H1 (cell line): ENCODE measurements at regions not wholly inside any gene's neighbourhood (a gene's known extent, or its start where the extent isn't known, plus 50 kb on each side); places are given as distances from the start of the nearest gene placed in this dataset.
"Not testable (repeated sequence)": the region's sequence is repeated elsewhere in the genome, so short reads cannot be mapped to it uniquely, and the experiment has no call there.

ENCODE experiments used
- CTCF ChIA-PET: fragments of 300-600 bp; sonication (Branson Sonifier 250); formaldehyde crosslinking; loops from one replicate; lab custom pipeline; 2021; ENCODE audit not compliant: partially characterized antibody; lab: Charles Lee
- POLR2A ChIA-PET: fragments of 300-600 bp; sonication (Branson Sonifier 250); formaldehyde crosslinking; loops from one replicate; lab custom pipeline; 2021; ENCODE audit warnings: inconsistent platforms; ENCODE audit not compliant: partially characterized antibody; lab: Charles Lee
- DNase-seq, 2 experiments: peaks; one replicate each; pipeline versions ENCODE4 v3.0.0 to v3.0.0-alpha.2; 2010 to 2022; ENCODE audit warnings: low spot score in 2 of 2, low read depth in 1 of 2, mixed read lengths in 1 of 2
- FAIRE-seq: peaks from 2 replicates; lab custom pipeline; 2011; peaks lifted over from hg19 to GRCh38; lab: Jason Lieb, UNC
- H2AFZ ChIP-seq: 2 replicates; pipeline ENCODE4 v1.8.1; 2012; ENCODE audit warnings: low read length, inconsistent platforms
- H2AK5ac ChIP-seq: 2 replicates; pipeline ENCODE4 v1.6.1; 2013; ENCODE audit warnings: low read depth, low read length
- H2BK120ac ChIP-seq: replicated peaks from 2 replicates; pipeline ENCODE3; 2013; ENCODE audit warnings: low read depth, low read length, inconsistent platforms
- H2BK12ac ChIP-seq: 2 replicates; pipeline ENCODE4 v1.6.1; 2013; ENCODE audit warnings: low read depth, low read length
- H2BK15ac ChIP-seq: 2 replicates; pipeline ENCODE4 v1.6.1; 2013; ENCODE audit warnings: low read length
- H2BK20ac ChIP-seq: 2 replicates; pipeline ENCODE4 v1.6.1; 2013; ENCODE audit warnings: low read length
- H2BK5ac ChIP-seq: 2 replicates; pipeline ENCODE4 v1.6.1; 2013; ENCODE audit warnings: low read depth, low read length
- H3K14ac ChIP-seq: 2 replicates; pipeline ENCODE4 v1.6.1; 2013; ENCODE audit warnings: inconsistent platforms; ENCODE audit not compliant: insufficient read length
- H3K18ac ChIP-seq: 2 replicates; pipeline ENCODE4 v1.6.1; 2013; ENCODE audit warnings: low read length; ENCODE audit errors: extremely low read depth
- H3K23ac ChIP-seq: 2 replicates; pipeline ENCODE4 v1.6.1; 2013; ENCODE audit warnings: inconsistent platforms; ENCODE audit not compliant: insufficient read length
- H3K23me2 ChIP-seq: 2 replicates; pipeline ENCODE4 v1.6.1; 2013; ENCODE audit warnings: low read depth, low read length
- H3K27ac ChIP-seq: 2 replicates; pipeline ENCODE4 v1.6.1; 2011; ENCODE audit warnings: low read depth, low read length, inconsistent platforms
- H3K27me3 ChIP-seq, 4 experiments: replicated peaks in 1 of 4; 1 replicate in 1 of 4; 2 replicates in 3 of 4; pipeline versions ENCODE4 v1.6.1 to v1.8.1; 2011 to 2013; ENCODE audit warnings: low read length in 3 of 4, mild to moderate bottlenecking in 3 of 4, inconsistent platforms in 2 of 4, mixed read lengths in 2 of 4, moderate library complexity in 1 of 4; ENCODE audit not compliant: control insufficient read depth in 3 of 4, insufficient read depth in 3 of 4; ENCODE audit errors: extremely low read depth in 1 of 4
- H3K36me3 ChIP-seq, 4 experiments: 2 replicates each; pipeline versions ENCODE4 v1.6.1 to v1.8.1; 2011 to 2013; ENCODE audit warnings: mild to moderate bottlenecking in 4 of 4, low read length in 3 of 4, moderate library complexity in 2 of 4, control low read depth in 1 of 4, inconsistent platforms in 1 of 4; ENCODE audit not compliant: insufficient read depth in 4 of 4, control insufficient read depth in 2 of 4
- H3K4ac ChIP-seq: replicated peaks from 2 replicates; pipeline ENCODE3; 2013; ENCODE audit warnings: low read length, low read depth, mixed read lengths, inconsistent platforms; ENCODE audit not compliant: insufficient read length
- H3K4me1 ChIP-seq, 4 experiments: replicated peaks in 1 of 4; 1 replicate in 1 of 4; 2 replicates in 3 of 4; pipeline versions ENCODE4 v1.6.1 to v1.8.1; 2011 to 2013; ENCODE audit warnings: low read length in 3 of 4, inconsistent platforms in 2 of 4, mixed read lengths in 1 of 4; ENCODE audit not compliant: insufficient read depth in 4 of 4, control insufficient read depth in 3 of 4
- H3K4me2 ChIP-seq, 2 experiments: 2 replicates each; pipeline versions ENCODE4 v1.6.1 to v1.8.1; 2011 to 2013; ENCODE audit warnings: low read depth in 2 of 2, low read length in 2 of 2, control low read depth in 1 of 2, inconsistent platforms in 1 of 2, mild to moderate bottlenecking in 1 of 2; ENCODE audit not compliant: insufficient read depth in 1 of 2
- H3K4me3 ChIP-seq, 4 experiments: fragments of 200-600, 300-600 bp in 1 of 4; sonication (generic), shearing (Covaris generic), sonication (Bioruptor Twin) in 1 of 4; 2 replicates each; pipeline versions ENCODE4 v1.5.1 to v1.8.1; 2011 to 2016; ENCODE audit warnings: low read length in 4 of 4, low read depth in 3 of 4, control low read depth in 2 of 4, inconsistent platforms in 2 of 4, mild to moderate bottlenecking in 2 of 4, mixed read lengths in 1 of 4, moderate library complexity in 1 of 4; ENCODE audit not compliant: insufficient read depth in 2 of 4; ENCODE audit errors: extremely low read depth in 1 of 4
- H3K56ac ChIP-seq: replicated peaks from 2 replicates; pipeline ENCODE3; 2013; ENCODE audit warnings: low read depth, mild to moderate bottlenecking, mixed read lengths, low read length, inconsistent platforms; ENCODE audit not compliant: insufficient read length
- H3K79me1 ChIP-seq: 2 replicates; pipeline ENCODE4 v1.6.1; 2013; ENCODE audit warnings: low read depth, low read length, control low read depth
- H3K79me2 ChIP-seq, 2 experiments: 2 replicates each; pipeline versions ENCODE4 v1.6.1 to v1.8.1; 2012 to 2013; ENCODE audit warnings: low read length in 2 of 2, mild to moderate bottlenecking in 2 of 2, inconsistent platforms in 1 of 2; ENCODE audit not compliant: insufficient read depth in 2 of 2, control insufficient read depth in 1 of 2
- H3K9ac ChIP-seq, 4 experiments: replicated peaks in 1 of 4; 1 replicate in 1 of 4; 2 replicates in 3 of 4; pipeline versions ENCODE4 v1.6.1 to v1.8.1; 2011 to 2013; ENCODE audit warnings: low read depth in 3 of 4, low read length in 3 of 4, control low read depth in 2 of 4, mild to moderate bottlenecking in 2 of 4, moderate library complexity in 2 of 4, inconsistent platforms in 1 of 4; ENCODE audit errors: extremely low read depth in 1 of 4
- H3K9me3 ChIP-seq, 2 experiments: 2 replicates each; pipeline versions ENCODE4 v1.6.1 to v1.8.1; 2012 to 2013; ENCODE audit warnings: mild to moderate bottlenecking in 2 of 2, moderate library complexity in 2 of 2, control low read depth in 1 of 2, inconsistent platforms in 1 of 2, low read depth in 1 of 2, low read length in 1 of 2, mixed read lengths in 1 of 2; ENCODE audit not compliant: insufficient read depth in 2 of 2
- H4K20me1 ChIP-seq, 2 experiments: replicated peaks in 1 of 2; 2 replicates each; pipeline versions ENCODE3 to v1.8.1; 2011 to 2013; ENCODE audit warnings: inconsistent platforms in 2 of 2, low read length in 2 of 2, mild to moderate bottlenecking in 1 of 2; ENCODE audit not compliant: insufficient read depth in 2 of 2, control insufficient read depth in 1 of 2
- H4K5ac ChIP-seq: 2 replicates; pipeline ENCODE4 v1.6.1; 2013; ENCODE audit warnings: low read length, low read depth, mixed read lengths, inconsistent platforms; ENCODE audit not compliant: insufficient read length
- H4K8ac ChIP-seq: 2 replicates; pipeline ENCODE4 v1.8.0; 2013; ENCODE audit warnings: mild to moderate bottlenecking, moderate library complexity, low read length, inconsistent platforms; ENCODE audit not compliant: insufficient read depth; ENCODE audit errors: extremely low read depth
- H4K91ac ChIP-seq: replicated peaks from 2 replicates; pipeline ENCODE3; 2013; ENCODE audit warnings: low read length, mixed read lengths, inconsistent platforms; ENCODE audit not compliant: insufficient read length
- WGBS, 2 experiments: shearing (Covaris generic) in 1 of 2; methylation state at CpG; one replicate each; pipeline versions ENCODE4 v1.1.6 to v1.1.7; 2013 to 2015; ENCODE audit warnings: low lambda C conversion rate in 2 of 2, mixed read lengths in 2 of 2, inconsistent platforms in 1 of 2, low coverage in 1 of 2, missing lambda C conversion rate in 1 of 2; ENCODE audit not compliant: insufficient replicate concordance in 2 of 2, insufficient coverage in 1 of 2, insufficient read length in 1 of 2; ENCODE audit errors: extremely low coverage in 1 of 2, missing lambda C conversion rate in 1 of 2; 5-methylcytosine and 5-hydroxymethylcytosine counted together

- not testable (repeated sequence) for H2AFZ ChIP-seq
These were observed 169.4 kb upstream of the MKLN1 start for GRCh38 chr7:131158244-131158636.

More at GRCh38 chr7:131158244-131158636, 169.4 kb upstream of the MKLN1 start:
- not testable (repeated sequence) for H3K23me2 ChIP-seq, H2BK15ac ChIP-seq, H4K8ac ChIP-seq, H2AK5ac ChIP-seq, H4K20me1 ChIP-seq, H2BK12ac ChIP-seq, H3K9me3 ChIP-seq, H3K79me2 ChIP-seq, H2BK20ac ChIP-seq, H3K27me3 ChIP-seq, H3K27ac ChIP-seq, H3K9ac ChIP-seq, H3K4me2 ChIP-seq, H4K91ac ChIP-seq, H3K23ac ChIP-seq, DNase-seq, H2BK120ac ChIP-seq, FAIRE-seq, H3K36me3 ChIP-seq, H3K18ac ChIP-seq, H3K14ac ChIP-seq, H3K79me1 ChIP-seq, H4K5ac ChIP-seq, H3K4me3 ChIP-seq, H2BK5ac ChIP-seq, H3K4me1 ChIP-seq, H3K4ac ChIP-seq, H3K56ac ChIP-seq
- 88% methylated on average over 2 of the region's 2 CpGs; no CpG with 5 or more reads in 1 of the 2 experiments for WGBS, 2 experiments
- POLR2A ChIA-PET = interaction anchor here (1.0 to 1.2 kb wide), 3 partner anchors 28 to 48 kb away, joined by 3 read pairs; no protein-coding TSS in a partner anchor
- CTCF ChIA-PET = interaction anchor here (1.0 to 2.1 kb wide), 4 partner anchors 8 to 261 kb away, joined by 3 to 6 read pairs (median 4); no protein-coding TSS in a partner anchor
